GM12878 (cell line): ENCODE measurements at regions not wholly inside any gene's neighbourhood (a gene's known extent, or its start where the extent isn't known, plus 50 kb on each side); places are given as distances from the start of the nearest gene placed in this dataset.

Source experiments
- ATF3 ChIP-seq: IDR thresholded peaks from 2 replicates; pipeline ENCODE4 v1.6.1; 2011; ENCODE audit warnings: low read depth, mild to moderate bottlenecking, low read length, moderate library complexity, borderline replicate concordance; ENCODE audit errors: extremely low read depth
- BCL11A ChIP-seq: IDR thresholded peaks from 2 replicates; pipeline ENCODE4 v1.6.1; 2011; ENCODE audit warnings: low read depth, low read length
- BRCA1 ChIP-seq: IDR thresholded peaks from 2 replicates; pipeline ENCODE4 v1.6.1; 2011; ENCODE audit warnings: low read depth, low read length, improper control_type of control experiment
- CHD2 ChIP-seq: IDR thresholded peaks from 2 replicates; pipeline ENCODE4 v1.6.1; 2011; ENCODE audit warnings: low read depth, low read length, improper control_type of control experiment, borderline replicate concordance
- EZH2 ChIP-seq: IDR thresholded peaks from 2 replicates; pipeline ENCODE4 v1.6.1; 2012; ENCODE audit warnings: low read depth, mild to moderate bottlenecking, control low read depth, inconsistent platforms, low read length, borderline replicate concordance; ENCODE audit not compliant: control insufficient read depth
- FOXK2 ChIP-seq: fragments of 450-650 bp; IDR thresholded peaks from 2 replicates; pipeline ENCODE4 v1.6.1; 2017; ENCODE audit warnings: mild to moderate bottlenecking, moderate library complexity
- HCFC1 ChIP-seq: fragments of 150-350 bp; IDR thresholded peaks from 2 replicates; pipeline ENCODE4 v1.6.1; 2014; ENCODE audit warnings: low read length
- POLR2A ChIP-seq: IDR thresholded peaks from 2 replicates; pipeline ENCODE4 v1.6.1; 2011; ENCODE audit warnings: low read depth, mild to moderate bottlenecking, low read length
- TF ChIP-seq, protein P1 (sequence below), 3 experiments: IDR thresholded peaks in 2 of 3; conservative IDR thresholded peaks in 1 of 3; 2 replicates each; pipeline ENCODE4 v1.5.1; 2011; ENCODE audit warnings: low read depth in 3 of 3, low read length in 3 of 3, mild to moderate bottlenecking in 3 of 3, control low read depth in 2 of 3, moderate library complexity in 2 of 3, inconsistent platforms in 1 of 3, mixed read lengths in 1 of 3; ENCODE audit not compliant: control insufficient read depth in 2 of 3, insufficient read depth in 1 of 3; ENCODE audit errors: extremely low read depth in 1 of 3

DNA sequence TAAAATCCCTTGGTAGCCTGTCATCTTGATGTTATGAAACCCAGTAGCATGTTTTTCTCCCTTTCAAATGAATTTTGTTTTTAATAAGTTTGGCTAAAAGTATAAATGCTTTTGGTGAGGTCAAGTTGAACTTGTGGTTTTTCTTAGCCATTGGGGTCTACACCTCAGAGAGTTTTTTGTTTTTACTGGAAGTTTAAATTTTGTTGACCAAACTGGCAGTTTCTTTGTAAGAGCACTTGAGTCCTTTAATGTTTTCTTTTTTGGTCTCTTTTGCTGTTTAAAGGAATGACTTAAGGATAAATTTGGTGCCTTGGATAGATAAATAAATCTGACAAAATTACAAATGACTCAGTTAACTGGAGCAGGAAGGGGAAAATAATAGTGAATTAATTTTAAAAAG lies 577.3 kb downstream of the SATB2 start:
- no peak for TF ChIP-seq CHD2
- TF ChIP-seq, protein P1, sequence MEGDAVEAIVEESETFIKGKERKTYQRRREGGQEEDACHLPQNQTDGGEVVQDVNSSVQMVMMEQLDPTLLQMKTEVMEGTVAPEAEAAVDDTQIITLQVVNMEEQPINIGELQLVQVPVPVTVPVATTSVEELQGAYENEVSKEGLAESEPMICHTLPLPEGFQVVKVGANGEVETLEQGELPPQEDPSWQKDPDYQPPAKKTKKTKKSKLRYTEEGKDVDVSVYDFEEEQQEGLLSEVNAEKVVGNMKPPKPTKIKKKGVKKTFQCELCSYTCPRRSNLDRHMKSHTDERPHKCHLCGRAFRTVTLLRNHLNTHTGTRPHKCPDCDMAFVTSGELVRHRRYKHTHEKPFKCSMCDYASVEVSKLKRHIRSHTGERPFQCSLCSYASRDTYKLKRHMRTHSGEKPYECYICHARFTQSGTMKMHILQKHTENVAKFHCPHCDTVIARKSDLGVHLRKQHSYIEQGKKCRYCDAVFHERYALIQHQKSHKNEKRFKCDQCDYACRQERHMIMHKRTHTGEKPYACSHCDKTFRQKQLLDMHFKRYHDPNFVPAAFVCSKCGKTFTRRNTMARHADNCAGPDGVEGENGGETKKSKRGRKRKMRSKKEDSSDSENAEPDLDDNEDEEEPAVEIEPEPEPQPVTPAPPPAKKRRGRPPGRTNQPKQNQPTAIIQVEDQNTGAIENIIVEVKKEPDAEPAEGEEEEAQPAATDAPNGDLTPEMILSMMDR (IDR thresholded peaks at IDR 0.05 in 2 of 3, conservative IDR thresholded peaks at IDR 0.05 in 1 of 3; ENCODE audit: control insufficient read depth in 2 of 3, extremely low read depth in 1 of 3, insufficient read depth in 1 of 3, low read depth in 3 of 3, low read length in 3 of 3) = no peak
- no peak for TF ChIP-seq BCL11A
- TF ChIP-seq POLR2A = no peak
- no peak for TF ChIP-seq HCFC1
- TF ChIP-seq FOXK2 = no peak
- no peak for TF ChIP-seq EZH2
- no peak for TF ChIP-seq BRCA1
- no peak for TF ChIP-seq ATF3
